ENCODE measurements at regions not wholly inside any gene's neighbourhood (a gene's known extent, or its start where the extent isn't known, plus 50 kb on each side); places are given as distances from the start of the nearest gene placed in this dataset.

GRCh38 chr2:228673876-228674554 is 492.5 kb upstream of the SPHKAP start:
- no peak for DNase-seq (ENCODE audit: low read depth)
- no peaks in the 10 kb centered on the region for H3K27me3 ChIP-seq (ENCODE audit: control insufficient read depth, insufficient read depth, low read length)
- TF ChIP-seq, protein P1, sequence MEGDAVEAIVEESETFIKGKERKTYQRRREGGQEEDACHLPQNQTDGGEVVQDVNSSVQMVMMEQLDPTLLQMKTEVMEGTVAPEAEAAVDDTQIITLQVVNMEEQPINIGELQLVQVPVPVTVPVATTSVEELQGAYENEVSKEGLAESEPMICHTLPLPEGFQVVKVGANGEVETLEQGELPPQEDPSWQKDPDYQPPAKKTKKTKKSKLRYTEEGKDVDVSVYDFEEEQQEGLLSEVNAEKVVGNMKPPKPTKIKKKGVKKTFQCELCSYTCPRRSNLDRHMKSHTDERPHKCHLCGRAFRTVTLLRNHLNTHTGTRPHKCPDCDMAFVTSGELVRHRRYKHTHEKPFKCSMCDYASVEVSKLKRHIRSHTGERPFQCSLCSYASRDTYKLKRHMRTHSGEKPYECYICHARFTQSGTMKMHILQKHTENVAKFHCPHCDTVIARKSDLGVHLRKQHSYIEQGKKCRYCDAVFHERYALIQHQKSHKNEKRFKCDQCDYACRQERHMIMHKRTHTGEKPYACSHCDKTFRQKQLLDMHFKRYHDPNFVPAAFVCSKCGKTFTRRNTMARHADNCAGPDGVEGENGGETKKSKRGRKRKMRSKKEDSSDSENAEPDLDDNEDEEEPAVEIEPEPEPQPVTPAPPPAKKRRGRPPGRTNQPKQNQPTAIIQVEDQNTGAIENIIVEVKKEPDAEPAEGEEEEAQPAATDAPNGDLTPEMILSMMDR (IDR thresholded peaks at IDR 0.05; ENCODE audit: insufficient read depth, low read length, poor library complexity, severe bottlenecking) = no peak
- no peak overlapping the region for H3K4me3 ChIP-seq (ENCODE audit: low read depth, low read length)
- no peaks in the 10 kb centered on the region for H3K36me3 ChIP-seq (ENCODE audit: control insufficient read depth, insufficient read depth, low read length)

- TF ChIP-seq, protein P1 (IDR thresholded peaks at IDR 0.05; ENCODE audit: insufficient read depth, low read length, poor library complexity, severe bottlenecking) = no peak
- DNase-seq (ENCODE audit: low read depth) = no peak
- no peak overlapping the region for H3K4me3 ChIP-seq (ENCODE audit: low read depth, low read length)
- no peaks in the 10 kb centered on the region for H3K27me3 ChIP-seq (ENCODE audit: control insufficient read depth, insufficient read depth, low read length)
- no peaks in the 10 kb centered on the region for H3K36me3 ChIP-seq (ENCODE audit: control insufficient read depth, insufficient read depth, low read length)
These were observed 488.2 kb upstream of the SPHKAP start for GRCh38 chr2:228669690-228670089.

DNA sequence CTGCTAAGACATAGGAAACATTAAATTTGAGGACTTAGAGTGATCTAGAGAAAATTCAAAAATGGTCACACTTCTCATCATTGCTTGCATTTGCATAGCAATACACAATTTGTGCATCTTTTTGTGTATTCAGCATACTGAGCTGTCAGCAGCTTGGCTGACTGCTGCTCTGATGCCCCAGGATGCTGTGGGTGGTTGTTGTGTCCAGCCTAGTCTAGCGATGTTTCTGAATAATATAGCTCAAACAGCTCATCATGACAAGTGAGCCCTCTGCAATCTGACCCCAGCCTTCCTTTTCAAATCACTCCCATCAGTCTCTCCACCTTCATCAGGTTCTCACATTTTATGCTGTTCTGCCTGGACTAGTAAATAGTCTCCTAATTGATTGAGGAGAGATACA is 483.7 kb upstream of the SPHKAP start:
- H3K27me3 ChIP-seq (ENCODE audit: control insufficient read depth, insufficient read depth, low read length) = no peaks in the 10 kb centered on the region
- no peaks in the 10 kb centered on the region for H3K36me3 ChIP-seq (ENCODE audit: control insufficient read depth, insufficient read depth, low read length)
- TF ChIP-seq, protein P1 (IDR thresholded peaks at IDR 0.05; ENCODE audit: insufficient read depth, low read length, poor library complexity, severe bottlenecking) = no peak
- H3K4me3 ChIP-seq (ENCODE audit: low read depth, low read length) = no peak overlapping the region
- DNase-seq (ENCODE audit: low read depth) = no peak

DNA sequence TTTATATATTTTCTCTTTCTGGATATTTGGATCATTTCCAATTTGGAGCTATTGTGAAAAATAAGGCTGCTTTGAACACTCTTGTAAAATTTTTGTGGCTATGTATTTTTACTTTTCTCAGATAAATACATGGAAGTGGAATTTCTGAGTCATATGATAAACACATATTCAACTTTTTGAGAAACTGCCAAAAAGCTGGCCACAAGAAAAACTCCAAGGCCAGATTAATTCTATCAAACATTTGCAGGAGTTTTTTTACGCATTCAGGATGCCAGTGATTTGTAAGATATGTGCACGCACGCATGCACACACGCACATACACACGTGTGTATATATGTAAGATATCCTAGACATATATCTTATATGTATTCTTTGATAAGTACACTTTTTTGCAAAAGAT is 477.5 kb upstream of the SPHKAP start:
- DNase-seq (ENCODE audit: low read depth) = no peak
- TF ChIP-seq, protein P1 (IDR thresholded peaks at IDR 0.05; ENCODE audit: insufficient read depth, low read length, poor library complexity, severe bottlenecking) = no peak

GRCh38 chr2:228657807-228658402 is 476.4 kb upstream of the SPHKAP start:
- no peak for DNase-seq (ENCODE audit: low read depth)
- no peak overlapping the region for H3K4me3 ChIP-seq (ENCODE audit: low read depth, low read length)
- TF ChIP-seq, protein P1 (IDR thresholded peaks at IDR 0.05; ENCODE audit: insufficient read depth, low read length, poor library complexity, severe bottlenecking) = peak; percentile 52
- H3K36me3 ChIP-seq (ENCODE audit: control insufficient read depth, insufficient read depth, low read length) = no peaks in the 10 kb centered on the region
- H3K27me3 ChIP-seq (ENCODE audit: control insufficient read depth, insufficient read depth, low read length) = no peaks in the 10 kb centered on the region

More for the DNA sequence above, 477.5 kb upstream of the SPHKAP start:
- H3K36me3 ChIP-seq (ENCODE audit: control insufficient read depth, insufficient read depth, low read length) = no peaks in the 10 kb centered on the region
- H3K27me3 ChIP-seq (ENCODE audit: control insufficient read depth, insufficient read depth, low read length) = no peaks in the 10 kb centered on the region
- H3K4me3 ChIP-seq (ENCODE audit: low read depth, low read length) = no peak overlapping the region

- no peak for DNase-seq (ENCODE audit: low read depth)
- no peaks in the 10 kb centered on the region for H3K27me3 ChIP-seq (ENCODE audit: control insufficient read depth, insufficient read depth, low read length)
- H3K36me3 ChIP-seq (ENCODE audit: control insufficient read depth, insufficient read depth, low read length) = no peaks in the 10 kb centered on the region
- TF ChIP-seq, protein P1 (IDR thresholded peaks at IDR 0.05; ENCODE audit: insufficient read depth, low read length, poor library complexity, severe bottlenecking) = no peak
- no peak overlapping the region for H3K4me3 ChIP-seq (ENCODE audit: low read depth, low read length)
These were observed 473.8 kb upstream of the SPHKAP start for GRCh38 chr2:228655331-228655730.
